Islet of Langerhans (tissue), 1 donor: ENCODE measurements at regions not wholly inside any gene's neighbourhood (a gene's known extent, or its start where the extent isn't known, plus 50 kb on each side); places are given as distances from the start of the nearest gene placed in this dataset.
A peak's percentile ranks its signal among the peaks of the same experiment; 100 is the strongest.
"Not testable (repeated sequence)": the region's sequence is repeated elsewhere in the genome, so short reads cannot be mapped to it uniquely, and the experiment has no call there.

Experiments used
- FAIRE-seq: peaks from one replicate; lab custom pipeline; 2011; peaks lifted over from hg19 to GRCh38; lab: Jason Lieb, UNC

DNA sequence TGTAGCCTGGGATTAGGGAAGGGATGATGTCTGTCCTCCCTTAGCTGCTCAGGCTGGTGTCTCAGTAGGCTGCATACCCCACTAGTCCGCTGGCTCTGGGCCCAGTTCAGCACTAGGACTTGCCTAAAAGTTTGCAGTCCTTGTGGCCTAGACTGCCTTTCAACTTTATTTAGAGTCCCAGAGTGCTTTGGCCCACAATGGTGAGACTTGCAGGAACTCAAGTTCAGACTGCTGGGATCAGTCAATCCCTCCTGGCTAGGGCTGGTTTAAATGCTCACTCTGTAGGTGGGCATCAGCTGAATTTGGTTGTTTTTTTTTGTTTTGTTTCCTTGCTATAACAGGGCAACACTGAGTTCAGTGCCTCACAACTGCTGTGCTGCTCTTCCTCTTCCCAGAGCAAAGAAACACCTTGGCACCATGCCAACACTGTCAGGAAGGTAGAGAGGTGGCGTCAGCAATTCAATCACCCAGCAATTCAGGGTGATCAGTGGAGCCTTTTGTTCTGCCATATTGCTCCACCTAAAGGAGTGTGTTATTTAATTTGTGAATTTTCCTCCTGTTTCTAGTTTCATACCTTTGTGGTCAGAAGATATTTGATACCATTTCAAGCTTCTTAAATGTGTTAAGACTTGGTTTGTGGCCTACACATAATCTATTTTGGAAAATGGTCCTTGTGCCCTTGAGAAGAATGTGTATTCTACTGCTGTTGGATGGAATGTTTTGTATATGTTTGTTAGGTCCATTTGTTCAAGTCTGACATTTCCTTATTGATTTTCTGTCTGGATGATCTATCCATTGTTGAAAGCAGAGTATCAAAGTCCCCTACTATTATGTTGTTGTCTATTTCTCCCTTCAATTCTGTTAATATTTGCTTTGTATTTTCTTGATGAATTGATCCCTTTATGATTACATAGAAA is 284.0 kb upstream of the PMFBP1 start:
- FAIRE-seq = no peak

DNA sequence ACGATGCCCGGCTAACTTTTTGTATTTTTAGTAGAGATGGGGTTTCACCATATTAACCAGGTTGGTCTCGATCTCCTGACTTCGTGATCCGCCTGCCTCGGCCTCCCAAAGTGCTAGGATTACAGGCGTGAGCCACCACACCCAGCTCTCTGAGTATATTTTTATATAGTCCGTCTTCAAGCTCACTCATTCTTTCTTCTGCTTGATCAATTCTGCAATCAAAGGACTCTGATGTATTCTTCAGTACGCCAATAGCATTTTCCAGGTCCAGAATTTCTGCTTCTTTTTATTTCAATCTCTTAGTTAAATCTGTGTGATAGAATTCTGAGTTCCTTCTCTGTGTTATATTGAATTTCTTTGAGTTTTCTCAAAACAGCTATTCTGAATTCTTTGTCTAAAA is 281.9 kb upstream of the PMFBP1 start:
- not testable (repeated sequence) for FAIRE-seq

DNA sequence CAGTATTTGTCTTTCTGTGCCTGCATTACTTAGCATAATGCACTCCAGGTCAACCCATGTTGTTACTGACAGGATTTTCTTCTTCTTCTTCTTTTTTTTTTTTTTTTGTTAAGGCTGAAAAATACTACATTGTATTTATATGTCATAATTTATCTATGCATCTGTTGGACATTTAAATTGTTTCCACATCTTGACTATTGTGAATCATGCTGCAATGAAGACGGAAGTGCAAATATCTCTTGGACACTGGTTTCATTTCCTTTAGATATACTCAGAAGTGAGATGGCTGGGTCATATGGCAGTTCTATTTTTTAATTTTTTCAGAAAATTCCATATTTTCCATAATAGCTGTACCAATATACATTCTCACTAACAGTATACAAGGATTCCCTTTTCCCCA is 272.7 kb upstream of the PMFBP1 start:
- no peak for FAIRE-seq

DNA sequence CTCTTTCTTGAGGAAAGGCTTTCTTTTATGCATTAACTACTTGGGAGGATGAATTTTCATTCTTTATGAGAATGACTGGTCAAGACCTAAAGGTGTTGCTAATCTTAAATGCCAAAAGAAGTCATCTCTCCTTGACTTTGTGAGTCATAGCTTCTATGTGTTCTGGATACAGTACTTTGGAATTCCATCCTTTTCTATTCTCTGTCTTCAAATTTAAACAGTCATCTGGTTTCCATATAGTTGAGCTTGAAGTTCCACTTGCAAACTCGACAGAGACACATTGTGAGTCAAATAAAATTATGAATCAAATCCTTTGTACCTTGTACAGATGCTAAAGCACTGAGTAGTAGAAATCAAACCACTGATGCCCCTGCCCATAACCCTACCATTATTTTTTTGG is 271.9 kb upstream of the PMFBP1 start:
- no peak for FAIRE-seq

DNA sequence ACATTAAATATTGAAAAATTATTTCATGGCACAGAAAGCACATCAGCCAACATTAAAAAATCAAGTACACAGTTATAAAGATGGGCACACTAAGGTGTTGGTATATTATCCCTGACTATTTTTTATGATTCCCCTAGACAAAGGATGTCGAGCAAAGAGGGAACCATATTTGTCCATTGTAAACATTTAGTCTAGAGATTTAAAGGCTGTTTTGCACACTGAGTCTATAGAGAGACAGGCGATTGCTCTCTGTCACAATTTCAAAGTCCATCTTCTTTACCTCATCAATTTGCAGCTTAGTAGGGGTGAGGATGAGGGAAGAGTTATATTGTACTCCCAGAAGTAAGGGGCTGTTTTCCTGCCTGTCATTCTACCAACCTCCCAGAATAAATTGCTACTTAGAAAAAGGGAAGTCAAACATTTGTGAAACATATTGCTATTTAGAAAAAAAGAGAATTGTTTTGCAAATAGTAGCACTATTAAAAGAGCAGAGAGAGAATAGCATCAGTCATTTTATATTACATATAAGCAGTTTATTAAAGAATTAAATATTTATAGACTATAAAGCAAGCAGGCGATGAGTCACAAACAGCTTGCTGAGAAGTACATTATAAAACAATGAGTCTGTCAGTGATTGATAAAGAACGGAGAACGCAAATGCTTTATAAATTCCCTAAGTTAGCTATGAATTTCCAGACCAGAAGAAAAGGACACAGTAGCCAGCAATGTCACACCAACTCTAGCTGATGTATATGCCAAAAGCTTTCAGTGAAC is 270.6 kb upstream of the PMFBP1 start:
- no peak for FAIRE-seq

DNA sequence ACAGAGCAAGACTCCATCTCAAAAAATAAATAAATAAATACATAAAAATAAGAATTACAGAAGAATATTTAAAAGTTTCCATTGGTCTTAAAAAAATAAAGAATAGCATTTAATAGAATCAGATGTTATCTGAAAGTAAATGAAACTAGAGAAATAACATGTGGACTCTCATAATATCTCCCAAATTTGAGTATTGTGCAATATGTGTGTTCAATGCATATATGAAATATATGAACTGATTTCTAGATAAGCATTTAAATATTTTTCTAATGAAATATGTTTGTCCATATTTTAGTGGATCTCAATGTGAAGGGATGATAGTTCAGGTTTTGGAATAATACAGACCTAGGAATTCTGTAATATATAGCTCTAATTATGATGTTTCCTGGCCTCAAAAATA is 265.9 kb upstream of the PMFBP1 start:
- no peak for FAIRE-seq

DNA sequence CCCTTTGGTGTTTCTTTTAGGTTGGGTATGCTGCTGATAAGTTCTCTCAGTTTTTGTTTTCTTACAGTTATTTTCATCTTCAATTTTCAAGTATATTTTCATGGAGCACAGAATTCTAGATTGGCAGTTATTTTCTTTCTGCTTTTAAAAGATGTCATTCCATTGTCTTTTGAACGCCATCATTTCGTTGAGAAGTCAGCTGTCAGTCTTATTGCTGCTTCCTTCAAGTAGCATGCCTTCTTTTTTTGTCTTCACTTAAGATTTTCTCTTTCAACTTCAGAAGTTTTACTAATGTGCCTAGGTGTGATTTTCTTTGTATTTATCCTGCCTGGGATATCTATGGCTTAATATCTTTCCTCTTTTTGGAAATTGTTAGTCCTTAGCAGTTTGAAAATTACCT is 262.2 kb upstream of the PMFBP1 start:
- FAIRE-seq = no peak

DNA sequence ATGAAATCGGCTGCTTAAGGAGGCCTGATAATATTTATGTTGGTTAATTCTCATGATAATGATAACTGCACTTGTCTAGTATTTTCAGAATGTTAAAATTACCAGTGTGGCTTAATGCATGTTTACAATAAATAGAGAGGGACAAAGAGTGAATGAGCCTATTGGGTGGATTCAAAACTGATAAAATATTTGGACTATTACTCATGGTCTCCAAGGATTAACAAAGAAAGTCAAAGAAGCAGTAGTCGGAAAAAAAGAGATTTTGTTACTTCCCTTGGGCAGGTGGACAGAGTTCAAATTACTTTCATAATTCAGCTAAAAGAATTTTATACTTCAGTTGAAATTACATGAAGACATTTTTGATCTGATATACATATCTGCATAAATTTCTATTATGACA is 258.2 kb upstream of the PMFBP1 start:
- FAIRE-seq = no peak

DNA sequence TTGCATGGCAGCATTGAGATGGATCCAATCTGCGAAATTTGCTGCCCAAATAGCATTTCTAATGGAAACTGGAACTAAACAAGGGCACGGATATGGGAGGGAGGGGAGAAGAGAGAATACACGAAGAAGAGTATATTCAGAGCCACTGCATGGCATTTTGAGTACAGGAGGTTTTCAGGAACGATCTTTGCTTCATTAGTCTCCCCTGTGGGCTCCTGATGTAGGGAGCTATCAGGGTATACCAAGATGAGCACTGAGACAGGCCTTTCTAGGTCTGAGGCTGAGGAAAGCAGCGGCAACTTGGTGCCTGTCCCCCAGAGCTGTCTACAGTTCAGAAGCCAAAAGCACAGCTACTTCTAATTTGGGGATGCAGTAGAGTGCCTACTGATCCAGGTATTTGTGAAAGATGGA is 257.7 kb upstream of the PMFBP1 start:
- FAIRE-seq = no peak

DNA sequence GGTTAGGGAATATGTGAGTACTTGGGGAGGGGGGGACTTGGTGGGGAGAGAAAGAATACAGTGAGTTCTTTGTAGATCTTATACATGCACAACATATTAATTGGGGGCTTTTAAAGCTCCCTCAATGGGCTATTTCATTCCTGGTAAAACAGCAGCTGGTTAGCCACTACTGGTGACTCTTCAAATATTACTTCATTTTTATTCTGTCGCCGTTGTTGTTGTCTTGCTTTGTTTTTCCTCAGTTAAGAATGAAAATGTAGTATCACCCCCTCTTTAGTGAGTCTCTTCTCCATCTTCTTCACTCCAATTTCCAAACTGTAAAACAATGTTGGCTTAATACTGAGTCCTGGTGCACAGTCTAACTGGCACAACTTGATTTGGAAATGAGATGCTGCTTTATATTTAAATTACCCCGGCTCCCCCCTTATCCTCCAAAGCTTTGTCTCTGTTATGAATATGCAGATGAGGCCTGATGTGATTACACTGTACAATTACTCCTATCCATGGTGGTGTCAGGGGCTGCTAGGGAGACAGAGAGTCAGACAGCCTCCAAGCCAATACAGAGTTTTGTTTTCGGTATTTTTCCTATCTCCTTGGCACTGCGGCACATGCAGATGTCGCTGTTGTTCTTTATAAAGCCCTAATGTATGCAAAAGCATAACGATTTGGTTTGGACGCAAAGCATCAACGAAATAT is 256.9 kb upstream of the PMFBP1 start:
- FAIRE-seq = no peak

DNA sequence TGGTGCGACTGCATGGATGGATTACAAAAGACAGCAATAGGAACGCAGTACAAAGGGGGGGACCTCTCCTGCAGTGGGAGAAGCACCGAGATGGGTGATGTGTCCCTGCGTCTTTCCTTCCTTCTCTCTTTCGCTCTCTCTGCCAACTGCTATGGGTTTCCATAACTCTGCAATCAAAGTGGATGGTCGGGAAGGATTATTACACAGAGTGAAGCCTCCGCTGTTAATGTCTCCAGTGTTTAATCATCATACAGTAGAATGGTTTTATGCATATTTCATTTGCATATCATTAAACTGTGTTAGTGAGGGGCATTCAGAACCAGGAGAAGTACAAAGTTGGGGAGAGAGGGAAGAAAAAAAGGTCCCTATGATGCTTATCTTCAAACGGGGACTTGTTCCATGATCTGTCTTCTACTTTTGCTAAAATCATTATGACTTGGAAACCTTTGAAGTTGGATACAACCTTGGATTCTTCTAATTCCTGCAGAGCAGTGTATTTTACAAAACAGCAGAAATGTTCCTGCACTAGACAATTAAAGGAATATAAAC is 255.9 kb upstream of the PMFBP1 start:
- no peak for FAIRE-seq

DNA sequence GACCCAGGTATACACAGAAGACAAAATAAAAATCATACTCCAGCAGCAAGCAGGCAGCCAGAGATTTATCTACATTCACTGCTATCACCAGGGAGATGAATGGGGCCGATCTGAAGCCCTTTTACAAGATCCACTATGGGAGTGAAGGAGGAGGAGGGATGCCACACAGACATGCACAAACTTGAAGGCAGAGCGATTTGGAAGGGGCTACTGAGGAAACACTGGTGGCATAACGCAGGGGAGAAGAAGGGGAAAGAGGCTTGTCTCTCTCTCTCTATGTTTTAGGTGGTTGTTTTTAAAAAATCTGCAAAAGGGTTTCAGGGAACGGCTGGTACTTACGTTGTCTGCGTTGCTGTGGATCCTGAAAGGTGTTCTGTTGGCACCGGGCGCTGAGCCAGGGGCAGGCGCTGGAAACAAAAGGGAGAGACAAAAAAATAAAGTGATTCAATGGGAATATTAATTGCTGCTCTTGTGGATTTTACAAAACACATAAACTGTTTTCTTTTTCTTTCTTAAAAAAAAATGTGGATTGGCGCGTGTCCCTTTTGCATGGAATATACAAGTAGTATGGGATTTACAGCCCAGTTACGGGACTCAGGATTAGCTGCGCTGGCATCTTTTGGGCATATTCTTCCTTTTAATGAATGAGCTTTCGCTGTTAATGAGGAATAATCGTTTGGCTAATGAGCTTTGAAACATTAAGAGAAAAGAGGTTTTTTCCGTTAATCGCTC is 255.3 kb upstream of the PMFBP1 start:
- FAIRE-seq = no peak

DNA sequence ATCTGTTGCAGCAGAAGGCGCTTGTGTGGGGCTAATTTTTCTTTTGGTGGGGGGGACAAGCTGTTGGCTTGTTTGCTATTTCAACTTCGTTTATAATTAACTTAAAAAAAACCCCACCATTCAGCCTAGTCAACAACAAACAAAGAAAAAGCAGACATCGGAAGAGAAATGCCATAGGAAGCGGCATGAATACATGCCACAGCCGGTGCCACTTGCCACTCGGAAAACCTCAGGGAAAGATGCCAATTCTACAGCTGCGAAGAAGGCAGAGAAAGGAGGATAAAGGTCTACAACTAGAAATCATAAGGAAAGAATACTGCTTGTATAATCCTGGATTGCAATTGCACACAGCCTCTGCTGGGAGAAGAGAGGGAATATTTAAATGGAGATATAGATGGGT is 254.4 kb upstream of the PMFBP1 start:
- FAIRE-seq = no peak

DNA sequence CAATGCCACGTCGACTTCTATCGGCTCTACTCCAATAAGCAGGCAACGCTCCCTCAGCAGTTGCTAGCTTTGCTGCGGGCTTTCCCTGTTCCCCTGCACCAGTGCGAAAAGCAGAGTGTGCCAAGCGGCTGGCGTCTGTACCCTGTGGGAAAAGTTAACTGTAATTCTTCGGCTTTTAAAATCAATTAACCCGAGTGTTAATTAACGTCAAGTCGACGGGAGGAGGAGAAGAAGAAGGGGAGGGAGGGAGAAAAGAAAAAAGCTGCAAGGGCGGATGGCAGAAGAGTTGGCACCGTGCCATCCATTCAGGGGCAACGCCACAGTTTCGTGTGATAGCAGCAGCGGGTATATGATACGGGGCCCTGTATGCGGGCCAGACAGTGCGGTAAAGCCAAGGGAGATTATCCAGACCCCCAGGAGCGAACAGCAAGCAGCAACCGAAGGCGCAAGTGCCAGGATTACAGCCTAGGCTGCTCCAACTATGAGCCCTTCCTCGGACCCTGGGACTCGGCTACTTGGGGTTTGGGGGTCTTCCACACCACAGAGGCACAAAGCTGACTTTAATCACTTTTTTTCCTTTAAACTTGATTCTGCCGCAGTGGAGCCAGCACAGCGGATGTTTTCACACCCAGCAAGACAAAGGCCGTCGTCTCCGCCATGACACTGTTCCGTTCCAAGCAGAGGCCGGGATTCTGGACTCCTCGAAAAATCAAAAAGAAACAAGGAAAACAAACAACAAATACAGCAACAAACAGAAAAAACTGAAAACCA is 253.8 kb upstream of the PMFBP1 start:
- no peak for FAIRE-seq

DNA sequence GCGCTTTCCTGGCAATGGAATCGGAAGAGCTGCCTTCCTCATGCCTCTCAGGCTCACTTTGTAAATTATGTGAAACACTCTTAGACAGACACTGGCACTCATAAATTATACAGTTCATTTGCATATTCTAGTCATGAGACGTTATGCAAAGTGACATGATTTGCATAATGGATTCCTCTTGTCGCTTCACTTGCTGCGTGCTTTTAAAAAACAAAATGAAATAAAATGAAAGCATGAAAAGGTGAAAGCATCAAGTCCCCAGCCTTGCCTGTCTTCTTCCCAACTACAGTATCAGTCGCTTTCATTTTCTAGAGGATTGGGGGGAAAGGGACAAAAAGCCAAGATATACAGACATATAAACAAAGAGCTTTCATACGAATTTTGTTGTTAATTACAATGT is 252.8 kb upstream of the PMFBP1 start:
- no peak for FAIRE-seq

DNA sequence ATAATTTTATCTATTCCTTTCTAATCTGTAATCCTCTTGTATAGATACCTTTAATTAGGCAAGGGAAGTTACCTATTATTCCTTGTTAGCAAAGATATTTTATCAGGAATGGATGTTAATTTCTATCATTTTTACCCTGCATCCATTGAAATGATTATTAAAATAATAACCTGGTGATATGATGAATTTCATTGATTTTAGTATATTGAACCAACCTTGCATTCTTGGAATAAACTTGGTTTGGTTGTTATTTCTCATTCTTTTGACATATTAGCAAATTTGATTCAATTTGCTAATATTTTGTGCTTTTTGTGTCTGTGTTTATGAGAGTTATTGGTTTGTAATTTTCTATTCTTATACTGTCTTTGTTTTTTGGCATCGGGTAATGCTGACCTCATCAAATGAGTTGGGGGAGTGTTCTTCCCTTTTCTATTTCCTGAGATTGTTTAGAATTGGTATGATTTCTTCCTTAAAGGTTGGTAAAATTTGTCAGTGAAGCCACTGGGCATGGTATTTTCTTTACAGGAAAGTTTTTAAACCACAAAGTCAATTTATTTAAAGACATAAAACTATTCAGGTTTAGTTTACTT is 250.4 kb upstream of the PMFBP1 start:
- peak; percentile 45 for FAIRE-seq

DNA sequence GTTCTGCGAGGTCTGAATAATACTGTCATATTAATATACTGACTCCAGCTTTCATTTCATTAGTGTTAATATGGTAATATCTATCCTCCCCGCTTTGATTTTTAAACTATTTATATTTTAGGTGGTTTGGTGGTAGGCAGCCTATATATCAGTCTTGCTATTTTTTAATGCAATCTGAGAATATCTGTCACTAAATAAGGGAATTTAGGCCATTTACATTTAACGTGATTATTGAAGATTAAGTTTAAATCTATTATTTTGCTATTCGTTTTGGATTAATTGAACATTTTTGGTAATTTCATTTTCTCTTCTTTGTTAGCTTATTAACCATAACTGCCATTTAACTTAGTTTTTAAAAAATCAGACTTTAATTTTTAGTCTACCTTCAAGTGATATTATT is 247.7 kb upstream of the PMFBP1 start:
- FAIRE-seq = no peak

DNA sequence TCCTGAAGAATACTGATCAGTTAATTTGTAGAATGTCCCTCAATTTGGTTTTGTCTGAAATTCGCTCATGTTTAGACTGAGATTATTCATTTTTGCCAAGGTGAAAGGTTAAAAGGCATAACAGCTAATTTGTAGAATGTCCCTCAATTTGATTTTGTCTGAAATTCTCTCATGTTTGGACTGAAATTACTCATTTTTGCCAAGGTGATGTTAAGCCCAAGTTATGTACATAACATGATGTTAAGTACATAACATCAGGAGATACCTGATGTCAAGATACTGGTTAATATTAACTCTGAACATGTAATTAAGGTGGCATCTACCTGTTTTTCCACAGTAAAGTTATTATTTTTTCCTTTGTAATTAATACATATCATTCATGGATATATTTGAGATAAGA is 243.4 kb upstream of the PMFBP1 start:
- peak; percentile 76 for FAIRE-seq

DNA sequence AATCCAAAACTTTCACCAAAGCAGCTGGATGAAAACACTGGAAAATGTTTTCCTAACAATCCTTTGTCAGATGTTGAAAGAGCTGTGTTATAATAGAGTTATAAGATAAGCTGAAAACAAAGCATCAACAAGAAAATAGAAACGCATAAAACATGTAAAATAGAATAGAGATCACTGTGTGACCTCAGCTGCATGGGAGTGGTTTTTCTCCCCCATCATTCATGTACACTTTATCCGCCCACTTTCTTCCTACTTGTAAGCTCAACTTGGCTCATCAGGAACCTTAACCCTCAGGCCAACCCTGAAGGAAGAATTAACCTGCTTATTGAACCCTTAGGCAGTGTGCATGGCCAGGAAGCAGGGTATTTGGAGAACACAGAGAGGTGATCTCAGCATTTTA is 238.5 kb upstream of the PMFBP1 start:
- FAIRE-seq = no peak

DNA sequence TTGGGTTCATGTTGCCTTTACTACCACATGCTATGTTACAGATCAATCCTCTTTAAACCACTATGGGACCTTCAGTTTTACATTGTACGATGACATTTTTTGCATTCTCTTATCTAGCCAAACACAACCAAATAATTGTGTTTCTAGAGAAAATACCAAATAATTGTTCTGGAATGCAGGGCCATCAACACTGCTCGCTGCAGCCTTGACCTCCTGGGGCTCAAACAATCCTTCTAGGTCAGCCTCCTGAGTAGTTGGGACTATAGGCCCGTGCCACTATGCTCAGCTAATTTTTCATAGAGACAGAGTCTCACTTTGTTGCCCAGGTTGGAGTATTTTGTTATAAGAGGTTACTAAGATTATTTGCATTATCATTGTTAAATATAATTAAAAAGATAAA is 237.5 kb upstream of the PMFBP1 start:
- FAIRE-seq = no peak

DNA sequence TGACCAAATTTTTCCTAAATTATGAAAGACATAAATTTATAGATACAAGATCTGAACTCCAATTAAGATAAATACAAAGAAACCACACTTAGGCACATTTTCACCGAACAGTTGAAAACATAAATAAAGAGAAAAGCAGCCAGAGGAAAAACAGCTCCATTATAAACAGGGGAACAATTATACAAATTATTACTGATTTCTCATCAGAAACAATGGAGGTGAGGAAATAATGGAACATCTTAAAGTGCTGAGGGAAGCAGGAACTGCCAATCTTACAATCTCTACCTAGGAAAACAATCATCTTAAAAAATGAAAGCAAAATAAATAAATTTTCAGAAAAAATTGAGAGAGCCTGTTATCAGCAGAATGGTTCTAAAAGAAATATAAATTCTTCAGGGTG is 234.4 kb upstream of the PMFBP1 start:
- FAIRE-seq = no peak
